HG03558 (cell line): ENCODE measurements at regions not wholly inside any gene's neighbourhood (a gene's known extent, or its start where the extent isn't known, plus 50 kb on each side); places are given as distances from the start of the nearest gene placed in this dataset.

Source experiments
- ATAC-seq: cut with Tn5 transposase; IDR thresholded peaks from one replicate; pipeline ENCODE4 v1.9.1; 2021; ENCODE audit warnings: moderate number of reproducible peaks; ENCODE audit not compliant: unreplicated experiment; ENCODE audit errors: extremely low read depth

GRCh38 chr6:113146878-113147277 is 710.3 kb upstream of the MARCKS start:
- ATAC-seq: no peak

- no peak for ATAC-seq
These were observed 709.6 kb upstream of the MARCKS start for GRCh38 chr6:113147544-113147943.

- ATAC-seq: no peak
These were observed 708.6 kb upstream of the MARCKS start for GRCh38 chr6:113148566-113148965.

GRCh38 chr6:113149511-113149910 is 707.6 kb upstream of the MARCKS start:
- no peak for ATAC-seq

GRCh38 chr6:113160306-113161017 is 696.7 kb upstream of the MARCKS start:
- no peak for ATAC-seq

- no peak for ATAC-seq
These were observed 696.2 kb upstream of the MARCKS start for GRCh38 chr6:113161018-113161315.

- no peak for ATAC-seq
These were observed 694.4 kb upstream of the MARCKS start for GRCh38 chr6:113162739-113163138.

GRCh38 chr6:113168057-113168456 is 689.1 kb upstream of the MARCKS start:
- no peak for ATAC-seq

- no peak for ATAC-seq
These were observed 687.7 kb upstream of the MARCKS start for GRCh38 chr6:113169484-113169883.

- no peak for ATAC-seq
These were observed 686.7 kb upstream of the MARCKS start for GRCh38 chr6:113170454-113170853.

GRCh38 chr6:113171882-113172281 is 685.3 kb upstream of the MARCKS start:
- no peak for ATAC-seq

GRCh38 chr6:113172531-113172966 is 684.6 kb upstream of the MARCKS start:
- ATAC-seq: no peak

GRCh38 chr6:113178349-113178748 is 678.8 kb upstream of the MARCKS start:
- no peak for ATAC-seq

- ATAC-seq: no peak
These were observed 676.0 kb upstream of the MARCKS start for GRCh38 chr6:113181164-113181563.

GRCh38 chr6:113182370-113183141 is 674.6 kb upstream of the MARCKS start:
- ATAC-seq: no peak

GRCh38 chr6:113184291-113184690 is 672.9 kb upstream of the MARCKS start:
- no peak for ATAC-seq

GRCh38 chr6:113184736-113185135 is 672.4 kb upstream of the MARCKS start:
- no peak for ATAC-seq

GRCh38 chr6:113185299-113185698 is 671.8 kb upstream of the MARCKS start:
- ATAC-seq: no peak

GRCh38 chr6:113187661-113188060 is 669.5 kb upstream of the MARCKS start:
- ATAC-seq: no peak

GRCh38 chr6:113188962-113189361 is 668.2 kb upstream of the MARCKS start:
- no peak for ATAC-seq

GRCh38 chr6:113190170-113190569 is 667.0 kb upstream of the MARCKS start:
- ATAC-seq: no peak

GRCh38 chr6:113194090-113194489 is 663.1 kb upstream of the MARCKS start:
- ATAC-seq: no peak
